GM18861 (cell line): ENCODE measurements at regions not wholly inside any gene's neighbourhood (a gene's known extent, or its start where the extent isn't known, plus 50 kb on each side); places are given as distances from the start of the nearest gene placed in this dataset.
"Not testable (repeated sequence)": the region's sequence is repeated elsewhere in the genome, so short reads cannot be mapped to it uniquely, and the experiment has no call there.

Source experiments
- ATAC-seq: cut with Tn5 transposase; IDR thresholded peaks from one replicate; pipeline ENCODE4 v1.9.1; 2021; ENCODE audit not compliant: unreplicated experiment

GRCh38 chr13:88806438-88806837 lies 1135.3 kb downstream of the SLITRK5 start:
- ATAC-seq = no peak

DNA sequence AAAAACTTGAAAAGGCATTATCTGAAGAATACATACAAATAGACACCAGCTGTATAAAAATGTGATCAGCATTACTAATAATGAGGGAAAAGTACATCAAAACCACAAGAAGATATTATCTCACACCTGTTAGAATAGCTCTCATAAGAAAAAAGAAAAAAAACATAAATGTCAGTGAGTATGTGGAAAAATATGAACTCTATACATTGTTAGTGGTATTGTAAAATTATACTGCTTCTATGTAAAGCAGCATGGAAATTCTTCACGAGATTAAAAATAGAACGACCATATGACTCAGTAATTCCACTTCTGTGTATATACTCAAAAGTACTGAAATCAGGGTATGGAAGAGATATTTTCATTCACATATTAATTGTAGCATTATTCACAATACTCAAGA lies 1146.4 kb downstream of the SLITRK5 start:
- no peak for ATAC-seq

DNA sequence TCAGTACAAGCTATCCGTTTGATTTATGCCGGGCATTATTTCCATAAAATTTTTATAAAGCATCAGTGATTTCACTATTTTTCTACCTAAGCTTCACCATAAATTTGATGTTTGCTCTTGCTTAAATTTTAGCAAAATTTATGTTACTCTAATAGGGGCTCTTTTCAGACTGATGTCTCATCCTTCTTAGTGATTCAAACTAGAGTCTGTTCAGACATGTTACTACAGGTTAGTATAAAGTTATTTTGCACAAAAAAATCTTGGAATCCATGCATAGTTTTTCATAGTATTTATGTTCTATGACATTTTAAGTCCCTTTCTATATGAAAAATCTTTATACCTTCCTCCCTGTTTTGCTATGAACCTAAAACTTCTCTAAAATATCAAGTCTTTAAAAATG lies 1151.9 kb downstream of the SLITRK5 start:
- no peak for ATAC-seq

GRCh38 chr13:88824218-88824617 lies 1153.0 kb downstream of the SLITRK5 start:
- no peak for ATAC-seq

DNA sequence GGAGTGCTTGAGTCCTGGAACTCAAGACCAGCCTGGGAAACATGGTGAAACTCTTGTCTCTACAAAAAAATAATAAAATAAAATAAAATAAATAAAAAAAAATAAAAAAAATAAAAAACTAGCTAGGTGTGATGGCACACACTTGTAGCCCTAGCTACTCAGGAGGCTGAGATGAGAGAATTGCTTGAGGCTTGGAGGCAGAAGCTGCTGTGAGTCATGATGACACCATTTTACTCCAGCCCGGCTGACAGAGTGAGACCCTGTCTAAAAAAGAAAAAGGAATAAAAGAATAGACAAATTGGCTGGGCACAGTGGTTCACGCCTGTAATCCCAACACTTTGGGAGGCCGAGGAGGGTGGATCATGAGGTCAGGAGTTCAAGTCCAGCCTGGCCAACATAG lies 1168.9 kb downstream of the SLITRK5 start:
- ATAC-seq = no peak

DNA sequence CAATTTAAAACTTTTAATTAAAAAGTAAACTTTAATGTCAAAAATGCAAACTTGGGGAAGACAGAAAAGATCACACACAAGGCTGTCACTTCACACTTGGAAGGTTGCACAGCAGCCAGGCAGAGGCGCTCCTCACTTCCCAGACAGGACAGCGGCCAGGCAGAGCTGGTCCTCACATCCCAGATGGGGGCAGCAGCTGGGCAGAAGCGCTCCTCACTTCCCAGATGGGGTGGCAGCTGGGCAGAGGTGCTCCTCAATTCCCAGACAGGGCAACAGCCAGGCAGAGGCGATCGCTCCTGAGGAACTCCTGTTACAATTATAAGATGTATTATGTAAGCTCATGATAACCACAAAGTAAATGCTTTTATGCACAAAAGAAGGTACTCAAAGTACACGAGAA lies 1181.1 kb downstream of the SLITRK5 start:
- not testable (repeated sequence) for ATAC-seq

GRCh38 chr13:88857256-88857655 lies 1186.1 kb downstream of the SLITRK5 start:
- ATAC-seq = no peak

GRCh38 chr13:88862095-88862620 lies 1191.0 kb downstream of the SLITRK5 start:
- no peak for ATAC-seq

- ATAC-seq = no peak
These were observed 1191.9 kb downstream of the SLITRK5 start for GRCh38 chr13:88863116-88863515.

DNA sequence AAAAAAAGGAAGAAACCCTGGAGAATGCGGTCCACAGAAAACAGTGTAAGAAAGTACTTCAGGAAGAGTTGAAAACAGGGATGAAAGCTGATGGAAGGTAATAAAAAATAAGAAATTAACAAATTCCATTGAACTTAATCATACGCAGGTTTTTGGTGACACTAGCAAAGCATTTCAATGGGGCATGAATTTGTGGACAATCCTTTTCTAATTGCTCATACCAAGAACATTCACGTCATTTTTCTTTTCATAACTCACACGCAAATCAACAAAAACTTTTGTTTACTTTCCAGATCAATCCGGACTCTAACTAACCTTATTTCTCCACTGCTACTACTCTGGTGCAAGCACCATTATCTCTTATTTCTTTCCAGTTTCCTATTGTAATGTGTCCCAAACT lies 1195.0 kb downstream of the SLITRK5 start:
- no peak for ATAC-seq

GRCh38 chr13:88883741-88884140 lies 1212.6 kb downstream of the SLITRK5 start:
- ATAC-seq = no peak

DNA sequence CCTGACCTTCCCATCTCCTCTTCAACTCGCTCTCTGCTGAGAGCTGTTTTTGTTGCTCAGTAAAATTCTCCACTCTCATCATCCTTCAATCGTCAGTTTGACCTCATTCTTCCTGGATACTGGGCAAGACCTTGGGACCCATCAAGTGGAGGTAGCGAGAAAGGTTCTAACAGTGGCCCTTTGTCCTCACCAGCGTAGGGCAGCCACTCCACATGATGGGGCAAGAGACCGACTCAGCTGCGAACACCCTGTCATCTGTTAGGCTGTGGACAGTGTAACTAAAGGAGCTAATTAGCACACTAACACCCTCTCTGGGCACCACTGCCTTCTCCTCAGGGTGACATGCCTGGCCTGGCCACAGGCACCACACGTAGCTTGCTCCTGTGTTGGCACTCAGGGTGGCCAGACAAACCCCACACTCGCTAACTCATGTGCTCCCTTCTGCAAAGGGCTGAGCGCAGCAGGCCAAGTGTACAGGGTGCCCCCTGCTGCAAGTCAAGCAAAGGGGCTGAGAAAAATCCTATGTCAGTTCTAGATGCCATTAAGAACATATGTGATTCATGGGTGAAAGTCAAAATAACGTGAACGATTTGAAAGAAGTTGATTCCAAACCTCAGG lies 1216.0 kb downstream of the SLITRK5 start:
- ATAC-seq = no peak

DNA sequence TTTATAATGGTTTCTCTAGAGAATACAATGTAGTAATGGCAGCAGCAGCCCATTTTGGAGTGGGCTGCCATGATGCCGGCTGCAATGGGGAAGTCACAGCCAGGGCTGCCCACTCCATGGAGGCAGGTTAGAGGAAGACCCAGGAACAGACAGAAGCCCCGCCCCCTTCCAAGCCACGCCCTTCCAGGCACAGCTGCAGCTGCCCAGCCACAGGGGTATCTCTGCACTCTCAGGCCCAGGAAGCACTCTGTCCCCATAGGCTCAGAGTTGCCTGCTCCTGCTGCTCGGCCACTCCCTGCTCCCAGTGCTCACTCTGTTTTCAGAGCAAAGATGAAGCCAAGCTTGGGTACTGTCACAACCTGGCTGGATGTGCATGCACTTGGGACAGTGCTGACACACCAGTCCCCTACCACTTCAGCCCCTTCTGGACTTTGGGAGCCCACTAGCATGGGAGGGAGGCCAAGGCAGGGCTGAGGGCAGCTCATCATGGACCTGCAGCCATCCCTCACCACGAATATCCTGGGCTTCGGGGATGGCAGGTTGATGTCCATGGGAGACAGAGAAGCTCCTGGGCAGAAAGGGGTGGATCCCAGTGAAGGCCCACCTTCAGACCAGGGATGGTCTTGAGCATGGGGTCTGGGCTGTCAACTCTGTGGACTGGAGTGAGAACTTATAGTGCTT lies 1224.2 kb downstream of the SLITRK5 start:
- no peak for ATAC-seq

DNA sequence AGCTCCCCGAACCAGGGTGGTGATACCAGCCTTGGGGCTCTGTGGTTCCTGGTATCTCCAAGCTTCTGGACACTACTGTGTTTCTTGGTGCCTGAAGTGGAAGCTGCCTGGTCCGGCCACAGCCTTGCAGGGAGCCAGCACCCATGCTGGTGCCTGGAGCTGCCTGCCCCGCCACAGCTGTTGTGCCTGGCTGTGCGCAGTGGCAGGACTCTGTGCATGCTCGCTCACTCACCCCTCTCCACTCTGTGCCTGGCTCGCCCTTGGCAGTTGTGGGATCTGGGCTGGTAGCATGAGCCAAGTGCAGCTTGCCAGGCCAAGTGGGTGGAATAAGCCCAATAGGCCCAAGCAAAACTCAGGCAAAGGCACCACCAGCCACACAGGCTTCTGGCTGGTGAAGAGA lies 1225.3 kb downstream of the SLITRK5 start:
- no peak for ATAC-seq

GRCh38 chr13:88908961-88909441 lies 1237.8 kb downstream of the SLITRK5 start:
- no peak for ATAC-seq

DNA sequence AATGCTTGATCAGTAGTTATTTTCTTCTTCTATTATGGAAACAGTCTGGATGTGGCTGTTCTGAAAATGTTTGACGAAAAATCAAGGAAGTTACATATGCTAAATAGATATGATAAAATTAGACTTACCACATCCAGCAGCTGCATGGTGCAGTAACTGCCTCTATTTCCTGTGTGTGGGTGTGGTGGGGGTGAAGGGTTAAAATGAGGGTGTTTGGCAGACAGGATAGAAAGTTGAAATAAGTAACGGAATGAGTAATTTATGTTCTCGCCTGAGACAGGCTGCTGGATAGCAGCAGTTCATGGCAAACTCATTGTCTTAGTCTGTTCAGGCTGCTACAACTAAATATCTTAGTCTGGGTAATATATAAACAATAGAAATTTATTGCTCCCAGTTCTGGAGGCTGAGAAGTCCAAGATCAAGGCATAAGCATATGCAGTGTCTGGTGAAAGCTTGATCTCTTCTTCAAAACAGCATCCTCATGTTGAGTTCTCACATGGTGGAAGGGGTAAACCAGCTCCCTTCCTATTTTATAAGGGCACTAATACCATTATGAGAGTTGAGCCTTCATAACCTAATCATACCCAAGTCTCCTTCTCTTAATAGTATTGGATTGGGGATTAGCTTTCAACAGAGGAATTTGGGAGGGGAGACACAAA lies 1248.9 kb downstream of the SLITRK5 start:
- ATAC-seq = no peak

DNA sequence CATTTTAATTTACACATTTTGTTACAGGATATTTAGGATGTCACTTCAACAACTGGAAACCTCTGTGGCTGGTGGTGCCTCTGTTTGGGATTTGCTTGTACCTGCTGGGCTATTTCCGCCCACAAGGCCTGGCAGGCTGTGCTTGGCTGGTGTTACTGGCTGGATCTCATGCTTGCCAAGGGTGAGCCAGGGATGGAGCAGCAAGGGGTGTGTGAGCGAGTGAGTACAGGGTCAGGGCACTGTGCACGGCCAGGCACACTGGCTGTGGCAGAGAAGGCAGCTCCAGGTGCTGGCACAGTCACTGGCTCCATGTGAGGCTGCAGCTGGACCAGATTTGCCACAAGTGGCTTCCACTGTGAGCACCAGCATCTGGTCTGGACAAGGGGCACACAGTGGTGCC lies 1254.8 kb downstream of the SLITRK5 start:
- ATAC-seq = no peak

DNA sequence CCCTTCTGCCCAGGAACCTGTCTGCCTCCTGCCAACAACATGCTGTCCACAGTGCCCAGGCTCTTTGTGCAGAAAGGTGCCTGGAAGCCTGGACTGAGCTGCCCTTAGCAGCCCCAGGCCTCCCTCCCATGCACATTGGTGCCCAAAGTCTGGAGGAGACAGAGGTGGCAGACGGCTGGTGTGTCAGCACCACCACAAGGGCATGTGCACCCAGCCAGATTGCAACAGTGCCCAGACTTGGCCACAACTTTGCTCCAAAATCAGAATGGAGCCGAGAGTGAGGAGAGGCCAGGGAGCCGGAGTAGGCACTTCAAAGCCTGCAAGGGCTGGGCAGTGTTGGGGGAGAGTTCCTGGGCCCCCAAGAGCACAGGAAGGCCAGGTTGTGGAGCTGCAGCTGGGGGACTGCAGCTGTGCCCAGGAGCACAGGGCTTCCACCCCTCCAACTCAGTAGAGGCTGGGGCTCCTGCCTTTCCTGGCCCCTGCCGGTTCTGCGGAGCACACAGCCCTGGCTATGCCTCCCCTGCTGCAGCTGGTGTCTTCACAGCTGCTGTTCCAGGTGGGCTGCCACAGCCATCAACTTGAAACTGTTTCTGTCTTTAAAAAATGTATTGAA lies 1255.8 kb downstream of the SLITRK5 start:
- ATAC-seq = no peak

DNA sequence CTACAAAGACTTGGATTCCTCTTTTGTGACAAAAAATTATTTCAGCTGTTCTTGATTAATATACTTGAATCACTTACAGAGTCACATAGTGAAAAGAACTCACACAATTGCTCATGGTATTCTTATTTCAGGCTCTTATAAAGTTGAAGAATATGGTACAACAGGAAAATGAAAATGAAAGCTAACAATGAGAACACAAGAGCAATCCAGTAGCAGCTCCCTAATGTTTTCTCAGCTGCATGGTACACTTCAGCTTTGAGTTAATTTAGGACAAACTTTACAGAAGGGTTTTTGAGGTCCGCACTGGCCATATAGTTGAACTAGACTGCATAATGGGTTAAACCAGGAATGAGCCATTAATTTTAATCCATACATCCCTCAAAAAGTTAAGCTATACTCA lies 1261.8 kb downstream of the SLITRK5 start:
- ATAC-seq = no peak

GRCh38 chr13:88937384-88937783 lies 1266.2 kb downstream of the SLITRK5 start:
- no peak for ATAC-seq

DNA sequence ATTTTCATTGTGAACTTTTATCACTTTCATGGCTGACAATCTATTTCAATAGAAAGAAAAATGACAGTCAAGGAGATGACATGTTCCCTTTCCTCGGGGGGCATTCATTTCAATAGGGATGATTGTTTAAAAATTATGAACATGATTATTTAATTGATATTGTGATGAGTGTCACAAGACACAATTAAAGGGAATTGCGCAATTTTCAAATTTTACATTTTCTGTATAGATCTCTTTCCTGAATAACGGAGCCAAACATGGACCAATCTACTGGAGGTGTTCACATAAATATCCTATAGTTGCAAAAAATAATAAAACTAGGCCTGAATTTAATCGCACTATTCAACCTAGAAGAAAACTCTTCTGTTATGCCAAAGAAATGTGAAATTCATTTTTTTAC lies 1274.6 kb downstream of the SLITRK5 start:
- no peak for ATAC-seq

GRCh38 chr13:88948501-88948900 lies 1277.3 kb downstream of the SLITRK5 start:
- no peak for ATAC-seq
